ENCODE measurements at regions not wholly inside any gene's neighbourhood (a gene's known extent, or its start where the extent isn't known, plus 50 kb on each side); places are given as distances from the start of the nearest gene placed in this dataset.
A peak's percentile ranks its signal among the peaks of the same experiment; 100 is the strongest.

DNA sequence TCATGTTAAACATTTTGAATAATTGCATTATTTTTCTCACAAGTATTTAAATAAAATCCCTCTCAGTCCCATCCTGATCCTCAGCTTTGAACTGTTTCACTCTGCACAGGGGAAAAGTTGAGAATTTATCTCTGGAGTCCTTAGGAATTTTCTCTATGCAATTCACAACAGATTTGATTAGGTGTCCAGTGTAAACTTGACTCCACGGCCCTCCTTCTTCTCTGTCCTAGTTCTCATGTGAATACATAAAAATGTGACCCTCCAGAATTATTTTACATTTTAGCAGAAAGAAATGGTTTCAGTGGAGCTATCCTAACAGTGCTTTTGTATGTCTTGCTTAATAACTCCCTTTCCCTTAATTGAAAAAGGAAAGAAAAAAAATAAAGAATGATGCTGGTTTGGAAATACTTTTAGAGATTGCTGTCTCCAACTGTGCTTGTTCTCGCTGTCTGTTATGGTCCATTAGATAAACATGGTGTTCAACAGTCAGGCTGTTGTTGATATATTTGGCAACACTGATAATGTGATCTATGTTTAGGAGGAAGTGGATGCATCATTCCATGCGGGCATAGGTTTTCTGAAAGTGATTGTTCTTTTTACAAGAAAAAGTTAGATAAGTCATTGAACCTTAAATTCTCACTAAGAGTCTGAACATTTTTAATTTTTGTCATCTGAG is 599.4 kb upstream of the CITED2 start (continued):
- TF ChIP-seq, protein P1, sequence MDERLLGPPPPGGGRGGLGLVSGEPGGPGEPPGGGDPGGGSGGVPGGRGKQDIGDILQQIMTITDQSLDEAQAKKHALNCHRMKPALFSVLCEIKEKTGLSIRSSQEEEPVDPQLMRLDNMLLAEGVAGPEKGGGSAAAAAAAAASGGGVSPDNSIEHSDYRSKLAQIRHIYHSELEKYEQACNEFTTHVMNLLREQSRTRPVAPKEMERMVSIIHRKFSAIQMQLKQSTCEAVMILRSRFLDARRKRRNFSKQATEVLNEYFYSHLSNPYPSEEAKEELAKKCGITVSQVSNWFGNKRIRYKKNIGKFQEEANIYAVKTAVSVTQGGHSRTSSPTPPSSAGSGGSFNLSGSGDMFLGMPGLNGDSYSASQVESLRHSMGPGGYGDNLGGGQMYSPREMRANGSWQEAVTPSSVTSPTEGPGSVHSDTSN (CRISPR knock-in tag; IDR thresholded peaks at IDR 0.05; ENCODE audit: low read depth) = no peak
- TF ChIP-seq, protein P1 (tag; conservative IDR thresholded peaks at IDR 0.05; ENCODE audit: low read depth) = peak; percentile 69
- no peak for TF ChIP-seq MLX (CRISPR knock-in tag; conservative IDR thresholded peaks at IDR 0.05)
- TF ChIP-seq, protein P2, sequence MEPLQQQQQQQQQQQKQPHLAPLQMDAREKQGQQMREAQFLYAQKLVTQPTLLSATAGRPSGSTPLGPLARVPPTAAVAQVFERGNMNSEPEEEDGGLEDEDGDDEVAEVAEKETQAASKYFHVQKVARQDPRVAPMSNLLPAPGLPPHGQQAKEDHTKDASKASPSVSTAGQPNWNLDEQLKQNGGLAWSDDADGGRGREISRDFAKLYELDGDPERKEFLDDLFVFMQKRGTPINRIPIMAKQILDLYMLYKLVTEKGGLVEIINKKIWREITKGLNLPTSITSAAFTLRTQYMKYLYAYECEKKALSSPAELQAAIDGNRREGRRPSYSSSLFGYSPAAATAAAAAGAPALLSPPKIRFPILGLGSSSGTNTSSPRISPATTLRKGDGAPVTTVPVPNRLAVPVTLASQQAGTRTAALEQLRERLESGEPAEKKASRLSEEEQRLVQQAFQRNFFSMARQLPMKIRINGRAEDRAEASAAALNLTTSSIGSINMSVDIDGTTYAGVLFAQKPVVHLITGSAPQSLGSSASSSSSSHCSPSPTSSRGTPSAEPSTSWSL (CRISPR knock-in tag; IDR thresholded peaks at IDR 0.05; ENCODE audit: borderline replicate concordance) = no peak
- no peak for TF ChIP-seq XRCC4 (IDR thresholded peaks at IDR 0.05; ENCODE audit: extremely low read depth, insufficient read depth, insufficient read length)
- TF ChIP-seq, protein P3, sequence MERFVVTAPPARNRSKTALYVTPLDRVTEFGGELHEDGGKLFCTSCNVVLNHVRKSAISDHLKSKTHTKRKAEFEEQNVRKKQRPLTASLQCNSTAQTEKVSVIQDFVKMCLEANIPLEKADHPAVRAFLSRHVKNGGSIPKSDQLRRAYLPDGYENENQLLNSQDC (CRISPR knock-in tag; IDR thresholded peaks at IDR 0.05) = no peak
- TF ChIP-seq ZNF79 (CRISPR knock-in tag; IDR thresholded peaks at IDR 0.05; ENCODE audit: low read depth) = no peak
- no peak for TF ChIP-seq ZNF253 (CRISPR knock-in tag; conservative IDR thresholded peaks at IDR 0.05)
- TF ChIP-seq, protein P4, sequence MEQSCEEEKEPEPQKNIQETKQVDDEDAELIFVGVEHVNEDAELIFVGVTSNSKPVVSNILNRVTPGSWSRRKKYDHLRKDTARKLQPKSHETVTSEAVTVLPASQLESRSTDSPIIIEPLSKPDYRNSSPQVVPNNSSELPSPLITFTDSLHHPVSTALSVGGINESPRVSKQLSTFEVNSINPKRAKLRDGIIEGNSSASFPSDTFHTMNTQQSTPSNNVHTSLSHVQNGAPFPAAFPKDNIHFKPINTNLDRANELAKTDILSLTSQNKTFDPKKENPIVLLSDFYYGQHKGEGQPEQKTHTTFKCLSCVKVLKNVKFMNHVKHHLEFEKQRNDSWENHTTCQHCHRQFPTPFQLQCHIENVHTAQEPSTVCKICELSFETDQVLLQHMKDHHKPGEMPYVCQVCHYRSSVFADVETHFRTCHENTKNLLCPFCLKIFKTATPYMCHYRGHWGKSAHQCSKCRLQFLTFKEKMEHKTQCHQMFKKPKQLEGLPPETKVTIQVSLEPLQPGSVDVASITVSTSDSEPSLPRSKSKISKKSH (CRISPR knock-in tag; IDR thresholded peaks at IDR 0.05) = no peak
- TF ChIP-seq RBM34 (IDR thresholded peaks at IDR 0.05; ENCODE audit: borderline replicate concordance, insufficient read depth, low read length) = no peak
- TF ChIP-seq ZNF347 (CRISPR knock-in tag; IDR thresholded peaks at IDR 0.05; ENCODE audit: low read depth) = no peak
- TF ChIP-seq MYBL2 (IDR thresholded peaks at IDR 0.05; ENCODE audit: low read depth) = no peak
- no peak for TF ChIP-seq MYBL2 (CRISPR knock-in tag; IDR thresholded peaks at IDR 0.05; ENCODE audit: borderline replicate concordance)
- TF ChIP-seq NFE2 (IDR thresholded peaks at IDR 0.05; ENCODE audit: low read depth) = peak; percentile 50
- TF ChIP-seq ATF3 (IDR thresholded peaks at IDR 0.05) = peak; percentile 76
- no peak for TF ChIP-seq ATF3 (CRISPR knock-in tag; conservative IDR thresholded peaks at IDR 0.05)
- peak in 1 of 2 experiments; percentile 41; a peak in 1 of 4 replicates for TF ChIP-seq TEAD1 (CRISPR knock-in tag; IDR thresholded peaks at IDR 0.05)
- TF ChIP-seq RAD51 (IDR thresholded peaks at IDR 0.05; ENCODE audit: borderline replicate concordance, low read depth) = no peak
- TF ChIP-seq KLF1 (tag; IDR thresholded peaks at IDR 0.05) = no peak
- no peak for TF ChIP-seq SAFB (IDR thresholded peaks at IDR 0.05; ENCODE audit: borderline replicate concordance, low read depth, low read length)
- TF ChIP-seq GATA2 (CRISPR knock-in tag; IDR thresholded peaks at IDR 0.05) = no peak

Measured in K562 (cell line).